ENCODE measurements at regions not wholly inside any gene's neighbourhood (a gene's known extent, or its start where the extent isn't known, plus 50 kb on each side); places are given as distances from the start of the nearest gene placed in this dataset.

- intact Hi-C loops (cut with DNase I): no loop called here
- Histone ChIP-seq H3K27ac (no peak overlapping the region), H3K9me3 (no peaks in the 10 kb centered on the region), H3K27me3 (no peaks in the 10 kb centered on the region), H3K4me1 (ENCODE audit: insufficient read depth) (no peaks in the 10 kb centered on the region), H3K36me3 (no peaks in the 10 kb centered on the region), H3K4me3 (no peak overlapping the region)
- TF ChIP-seq CTCF (IDR thresholded peaks at IDR 0.05) (no peak), EP300 (IDR thresholded peaks at IDR 0.05) (no peak), POLR2A (IDR thresholded peaks at IDR 0.05) (no peak)
- 49 to 94% (median 50%) methylated on average over 2 of the region's 2 CpGs for WGBS, 3 donors
- DNase-seq: no peak
Measured at GRCh38 chr18:68467329-68467728, 247.6 kb downstream of the TMX3 start.

GRCh38 chr18:68466672-68467071 is 248.2 kb downstream of the TMX3 start:
- no peak overlapping the region for H3K4me3 ChIP-seq
- TF ChIP-seq CTCF (IDR thresholded peaks at IDR 0.05): no peak
- TF ChIP-seq POLR2A (IDR thresholded peaks at IDR 0.05): no peak
- TF ChIP-seq EP300 (IDR thresholded peaks at IDR 0.05): no peak
- no peaks in the 10 kb centered on the region for H3K27me3 ChIP-seq
- no peaks in the 10 kb centered on the region for H3K9me3 ChIP-seq
- H3K36me3 ChIP-seq: no peaks in the 10 kb centered on the region
- no peak for DNase-seq
- intact Hi-C loops (cut with DNase I): no loop called here
- WGBS, 3 donors: 92 to 95% (median 93%) methylated on average over 1 of the region's 1 CpG
- H3K4me1 ChIP-seq (ENCODE audit: insufficient read depth): no peaks in the 10 kb centered on the region
- H3K27ac ChIP-seq: no peak overlapping the region

- no peak for TF ChIP-seq EP300 (IDR thresholded peaks at IDR 0.05)
- TF ChIP-seq POLR2A (IDR thresholded peaks at IDR 0.05): no peak
- no peak for TF ChIP-seq CTCF (IDR thresholded peaks at IDR 0.05)
- Histone ChIP-seq H3K4me3 (no peak overlapping the region), H3K27ac (no peak overlapping the region), H3K27me3 (no peaks in the 10 kb centered on the region), H3K9me3 (no peaks in the 10 kb centered on the region), H3K36me3 (no peaks in the 10 kb centered on the region), H3K4me1 (ENCODE audit: insufficient read depth) (no peaks in the 10 kb centered on the region)
- WGBS, 3 donors: 55 to 76% (median 64%) methylated on average over 1 of the region's 1 CpG
- DNase-seq: no peak
- intact Hi-C loops (cut with DNase I): no loop called here
Measured at GRCh38 chr18:68462766-68463165, 252.1 kb downstream of the TMX3 start.

GRCh38 chr18:68462148-68462547 is 252.8 kb downstream of the TMX3 start:
- no peaks in the 10 kb centered on the region for H3K27me3 ChIP-seq
- intact Hi-C loops (cut with DNase I): no loop called here
- H3K27ac ChIP-seq: no peak overlapping the region
- TF ChIP-seq POLR2A (IDR thresholded peaks at IDR 0.05): no peak
- TF ChIP-seq CTCF (IDR thresholded peaks at IDR 0.05): no peak
- no peaks in the 10 kb centered on the region for H3K36me3 ChIP-seq
- WGBS, 3 donors: 91 to 97% (median 94%) methylated on average over 1 of the region's 1 CpG
- no peak for DNase-seq
- no peak overlapping the region for H3K4me3 ChIP-seq
- no peaks in the 10 kb centered on the region for H3K9me3 ChIP-seq
- H3K4me1 ChIP-seq (ENCODE audit: insufficient read depth): no peaks in the 10 kb centered on the region

Measured in ovary (tissue), 7 donors.